Progenitor cell of endocrine pancreas (in vitro differentiated cells): ENCODE measurements at regions not wholly inside any gene's neighbourhood (a gene's known extent, or its start where the extent isn't known, plus 50 kb on each side); places are given as distances from the start of the nearest gene placed in this dataset.

Experiments
- DNase-seq: peaks from one replicate; pipeline ENCODE4 v3.0.0; 2021; ENCODE audit warnings: low spot score; ENCODE audit not compliant: unreplicated experiment
- H3K27ac Mint-ChIP-seq: 2 replicates; pipeline ENCODE4 v1.8.0; 2021; ENCODE audit warnings: mild to moderate bottlenecking, moderate library complexity, mixed read lengths
- H3K27me3 Mint-ChIP-seq: 2 replicates; pipeline ENCODE4 v1.8.0; 2021; ENCODE audit warnings: mixed read lengths
- H3K36me3 Mint-ChIP-seq: 2 replicates; pipeline ENCODE4 v1.8.0; 2022; ENCODE audit warnings: mixed read lengths; ENCODE audit not compliant: insufficient read depth
- H3K4me1 Mint-ChIP-seq: 2 replicates; pipeline ENCODE4 v1.8.0; 2021; ENCODE audit warnings: low read depth, mixed read lengths
- H3K4me3 Mint-ChIP-seq: 2 replicates; pipeline ENCODE4 v1.8.0; 2021; ENCODE audit warnings: low read depth, mild to moderate bottlenecking, moderate library complexity, mixed read lengths
- H3K9me3 Mint-ChIP-seq: 2 replicates; pipeline ENCODE4 v1.8.0; 2021; ENCODE audit warnings: low read depth, mixed read lengths
- CTCF ChIP-seq: fragments of 200-600 bp; sonication (generic); IDR thresholded peaks from one replicate; pipeline ENCODE4 v1.5.0; 2021; ENCODE audit warnings: antibody characterized with exemption, mild to moderate bottlenecking; ENCODE audit not compliant: unreplicated experiment

GRCh38 chr12:61385771-61386170, 874.4 kb upstream of the USP15 start:
- no peak for TF ChIP-seq CTCF
- Mint-ChIP-seq H3K36me3 (no peaks in the 10 kb centered on the region), H3K27ac (no peak overlapping the region), H3K4me1 (no peaks in the 10 kb centered on the region), H3K9me3 (peaks cover 24% of the 10 kb centered on the region), H3K27me3 (no peaks in the 10 kb centered on the region), H3K4me3 (no peak overlapping the region)
- no peak for DNase-seq

GRCh38 chr12:61397668-61398067, 862.5 kb upstream of the USP15 start:
- Mint-ChIP-seq H3K36me3 (no peaks in the 10 kb centered on the region), H3K4me3 (no peak overlapping the region), H3K27ac (no peak overlapping the region), H3K4me1 (no peaks in the 10 kb centered on the region), H3K9me3 (peaks cover 6% of the 10 kb centered on the region), H3K27me3 (no peaks in the 10 kb centered on the region)
- no peak for DNase-seq
- TF ChIP-seq CTCF, result no peak

GRCh38 chr12:61412201-61412600, 848.0 kb upstream of the USP15 start:
- TF ChIP-seq CTCF, result no peak
- Mint-ChIP-seq H3K36me3 (no peaks in the 10 kb centered on the region), H3K27me3 (no peaks in the 10 kb centered on the region), H3K4me3 (no peak overlapping the region), H3K4me1 (peaks cover 2% of the 10 kb centered on the region), H3K9me3 (no peaks in the 10 kb centered on the region), H3K27ac (no peak overlapping the region)
- DNase-seq, result no peak

- Mint-ChIP-seq H3K4me1 (peaks cover 2% of the 10 kb centered on the region), H3K27me3 (no peaks in the 10 kb centered on the region), H3K4me3 (no peak overlapping the region), H3K27ac (no peak overlapping the region), H3K9me3 (no peaks in the 10 kb centered on the region), H3K36me3 (no peaks in the 10 kb centered on the region)
- no peak for DNase-seq
- no peak for TF ChIP-seq CTCF
Measured at GRCh38 chr12:61414470-61414869, 845.7 kb upstream of the USP15 start.

GRCh38 chr12:61422786-61423185, 837.4 kb upstream of the USP15 start:
- peaks cover 2% of the 10 kb centered on the region for H3K36me3 Mint-ChIP-seq
- H3K27me3 Mint-ChIP-seq, result no peaks in the 10 kb centered on the region
- DNase-seq, result no peak
- no peak overlapping the region for H3K4me3 Mint-ChIP-seq
- H3K27ac Mint-ChIP-seq, result no peak overlapping the region
- H3K4me1 Mint-ChIP-seq, result no peaks in the 10 kb centered on the region
- no peak for TF ChIP-seq CTCF
- peaks cover 6% of the 10 kb centered on the region for H3K9me3 Mint-ChIP-seq

GRCh38 chr12:61452076-61452475, 808.1 kb upstream of the USP15 start:
- Mint-ChIP-seq H3K4me3 (no peak overlapping the region), H3K9me3 (peaks cover 4% of the 10 kb centered on the region), H3K27ac (peak overlapping the region; percentile 88), H3K4me1 (peaks cover 3% of the 10 kb centered on the region), H3K36me3 (peaks cover 1% of the 10 kb centered on the region), H3K27me3 (no peaks in the 10 kb centered on the region)
- no peak for TF ChIP-seq CTCF
- no peak for DNase-seq
